ACC112 (cell line): ENCODE measurements at regions not wholly inside any gene's neighbourhood (a gene's known extent, or its start where the extent isn't known, plus 50 kb on each side); places are given as distances from the start of the nearest gene placed in this dataset.
"Not testable (repeated sequence)": the region's sequence is repeated elsewhere in the genome, so short reads cannot be mapped to it uniquely, and the experiment has no call there.

Experiments
- H2AFZ ChIP-seq: fragments of 200-600 bp; sonication (generic); one replicate; pipeline ENCODE4 v1.6.0; 2017; ENCODE audit warnings: antibody characterized with exemption, low read length; ENCODE audit not compliant: unreplicated experiment
- H3K27ac ChIP-seq: fragments of 200-600 bp; sonication (generic); 2 replicates; pipeline ENCODE4 v1.5.1; 2014; ENCODE audit warnings: low read depth, mild to moderate bottlenecking, antibody characterized with exemption, low read length, moderate library complexity
- H3K27me3 ChIP-seq: fragments of 200-600 bp; sonication (generic); 2 replicates; pipeline ENCODE4 v1.6.1; 2014; ENCODE audit warnings: mild to moderate bottlenecking, antibody characterized with exemption, low read length, moderate library complexity, mixed read lengths; ENCODE audit not compliant: insufficient read depth
- H3K36me3 ChIP-seq: fragments of 200-600 bp; sonication (generic); 2 replicates; pipeline ENCODE4 v1.6.1; 2016; ENCODE audit warnings: mild to moderate bottlenecking, antibody characterized with exemption, low read length, moderate library complexity, mixed read lengths; ENCODE audit not compliant: insufficient read depth
- H3K4me1 ChIP-seq: fragments of 200-600 bp; sonication (generic); one replicate; pipeline ENCODE4 v1.6.1; 2016; ENCODE audit warnings: low read length, mixed read lengths; ENCODE audit not compliant: insufficient read depth, unreplicated experiment, control insufficient read depth
- H3K4me3 ChIP-seq: fragments of 200-600 bp; sonication (generic); 2 replicates; pipeline ENCODE4 v1.5.1; 2014; ENCODE audit warnings: mild to moderate bottlenecking, low read depth, low read length
- H3K79me2 ChIP-seq: fragments of 200-600 bp; sonication (generic); one replicate; pipeline ENCODE4 v1.6.0; 2016; ENCODE audit warnings: low read length; ENCODE audit not compliant: control insufficient read depth, unreplicated experiment, insufficient read depth

DNA sequence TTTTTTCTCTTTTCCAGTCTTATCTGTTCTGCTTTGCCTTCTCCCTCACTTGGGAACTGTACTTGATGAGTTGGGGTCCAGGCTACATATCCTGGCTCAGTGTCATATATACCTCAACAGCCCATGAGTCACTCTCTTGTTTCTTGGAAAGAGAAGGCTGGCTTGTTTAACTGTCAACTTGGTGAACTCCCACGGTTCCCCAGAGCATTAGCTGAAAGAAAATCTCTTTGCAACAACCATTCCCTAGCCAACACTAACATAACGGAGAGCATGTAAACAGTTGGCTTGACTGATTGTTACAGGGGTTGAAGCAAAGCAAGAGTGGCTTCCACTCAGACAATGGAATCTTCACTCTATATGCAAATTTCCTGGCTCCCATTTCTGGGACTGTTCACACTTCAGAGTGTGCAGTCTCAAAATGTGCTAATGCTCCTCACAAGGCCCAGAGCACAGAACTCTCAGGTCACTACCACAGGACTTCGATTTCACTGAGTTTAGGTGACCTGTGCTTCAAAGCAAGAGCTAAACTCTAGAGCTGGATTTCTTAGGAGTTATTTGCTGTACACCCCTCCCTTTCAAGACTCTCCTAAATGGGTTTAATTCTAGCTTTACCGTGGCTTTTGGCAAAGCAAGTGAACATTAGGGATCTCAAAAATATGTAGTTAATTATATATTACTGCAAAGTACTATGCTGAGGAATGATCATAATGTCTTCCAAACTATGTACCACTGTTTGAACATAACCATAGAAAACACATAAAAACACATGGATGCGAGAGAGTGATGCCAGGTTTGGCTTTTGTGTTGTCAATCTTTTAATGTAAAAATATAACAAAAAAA, 609.8 kb downstream of the RFPL4B start:
- Histone ChIP-seq H3K4me3 (no peak overlapping the region), H3K27me3 (no peaks in the 10 kb centered on the region), H3K36me3 (no peaks in the 10 kb centered on the region), H3K79me2 (no peaks in the 10 kb centered on the region), H3K27ac (no peak overlapping the region), H2AFZ (no peak overlapping the region), H3K4me1 (peaks cover 14% of the 10 kb centered on the region)

DNA sequence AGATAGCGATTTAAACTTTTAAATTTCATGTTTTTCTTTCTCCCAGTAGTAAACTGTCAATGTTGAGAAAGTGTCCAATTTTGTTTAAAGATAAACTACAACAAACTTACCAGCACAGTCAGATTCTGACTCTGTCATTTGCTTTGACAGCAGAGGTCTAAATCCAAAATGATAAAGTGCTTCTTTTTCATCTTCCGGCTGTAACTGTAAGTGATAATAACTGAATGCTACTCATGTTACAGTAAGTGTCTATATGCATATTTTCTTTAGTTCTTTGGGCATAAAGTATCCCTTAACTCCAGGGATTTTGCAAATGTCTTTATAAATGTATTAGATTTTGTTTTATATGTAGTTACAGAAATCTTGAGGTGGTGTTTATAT, 610.4 kb downstream of the RFPL4B start:
- H3K36me3 ChIP-seq: no peaks in the 10 kb centered on the region
- peaks cover 14% of the 10 kb centered on the region for H3K4me1 ChIP-seq
- H2AFZ ChIP-seq: no peak overlapping the region
- H3K79me2 ChIP-seq: no peaks in the 10 kb centered on the region
- H3K4me3 ChIP-seq: no peak overlapping the region
- no peak overlapping the region for H3K27ac ChIP-seq
- no peaks in the 10 kb centered on the region for H3K27me3 ChIP-seq

DNA sequence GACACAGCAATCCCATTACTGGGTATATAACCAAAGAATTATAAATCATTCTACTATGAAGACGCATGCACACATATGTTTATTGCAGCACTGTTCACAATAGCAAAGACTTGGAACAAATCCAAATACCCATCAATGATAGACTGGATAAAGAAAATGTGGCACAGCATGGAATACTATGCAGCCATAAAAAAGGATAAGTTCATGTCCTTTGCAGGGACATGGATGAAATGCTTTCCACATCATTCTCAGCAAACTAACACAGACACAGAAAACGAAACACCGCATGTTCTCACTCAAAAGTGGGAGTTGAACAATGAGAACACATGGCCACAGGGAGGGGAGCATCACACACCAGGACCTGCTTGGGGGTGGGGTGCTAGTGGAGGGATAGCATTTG, 613.0 kb downstream of the RFPL4B start:
- peaks cover 14% of the 10 kb centered on the region for H3K4me1 ChIP-seq
- H3K27me3 ChIP-seq, H3K79me2 ChIP-seq, H2AFZ ChIP-seq, H3K4me3 ChIP-seq, H3K36me3 ChIP-seq, H3K27ac ChIP-seq: not testable (repeated sequence)

DNA sequence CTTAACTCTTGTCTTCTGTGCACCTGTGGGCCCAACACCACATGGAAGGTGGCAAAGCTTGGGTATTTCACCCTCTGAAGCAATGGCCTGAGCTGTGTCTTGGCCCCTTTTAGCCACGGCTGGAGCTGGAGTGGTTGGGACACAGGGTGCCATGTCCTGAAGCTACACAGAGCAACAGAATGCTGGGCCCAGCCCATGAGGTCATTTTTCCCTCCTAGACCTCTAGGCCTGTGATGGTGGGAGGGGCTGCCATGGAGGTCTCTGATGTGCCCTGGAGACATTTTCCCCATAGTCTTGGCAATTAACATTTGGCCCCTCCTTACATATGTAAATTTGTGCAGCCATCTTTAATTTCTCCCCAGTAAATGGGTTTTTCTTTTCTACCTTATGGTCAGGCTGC, 620.8 kb downstream of the RFPL4B start:
- Histone ChIP-seq H3K36me3 (no peaks in the 10 kb centered on the region), H3K27ac (no peak overlapping the region), H2AFZ (no peak overlapping the region), H3K79me2 (no peaks in the 10 kb centered on the region), H3K27me3 (no peaks in the 10 kb centered on the region), H3K4me3 (no peak overlapping the region), H3K4me1 (no peaks in the 10 kb centered on the region)

DNA sequence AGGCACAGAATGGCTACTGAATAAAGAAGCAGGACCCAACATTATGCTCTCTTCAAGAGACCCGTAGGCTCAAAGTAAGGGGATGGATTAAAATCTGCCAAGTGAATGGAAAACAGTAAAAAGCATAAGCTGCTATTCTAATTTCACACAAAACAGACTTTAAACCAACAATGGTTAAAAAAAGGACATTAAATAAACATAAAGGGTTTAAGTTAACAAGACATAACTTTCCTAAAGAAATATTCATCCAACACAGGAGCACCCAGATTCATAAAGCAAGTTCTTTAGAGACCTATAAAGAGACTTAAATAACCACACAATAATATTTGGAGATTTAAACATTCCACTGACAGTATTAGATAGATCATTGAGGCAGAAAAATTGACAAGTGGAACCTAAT, 624.5 kb downstream of the RFPL4B start:
- no peak overlapping the region for H2AFZ ChIP-seq
- H3K27me3 ChIP-seq: no peaks in the 10 kb centered on the region
- H3K4me1 ChIP-seq: no peaks in the 10 kb centered on the region
- H3K36me3 ChIP-seq: no peaks in the 10 kb centered on the region
- no peak overlapping the region for H3K4me3 ChIP-seq
- H3K79me2 ChIP-seq: no peaks in the 10 kb centered on the region
- no peak overlapping the region for H3K27ac ChIP-seq

DNA sequence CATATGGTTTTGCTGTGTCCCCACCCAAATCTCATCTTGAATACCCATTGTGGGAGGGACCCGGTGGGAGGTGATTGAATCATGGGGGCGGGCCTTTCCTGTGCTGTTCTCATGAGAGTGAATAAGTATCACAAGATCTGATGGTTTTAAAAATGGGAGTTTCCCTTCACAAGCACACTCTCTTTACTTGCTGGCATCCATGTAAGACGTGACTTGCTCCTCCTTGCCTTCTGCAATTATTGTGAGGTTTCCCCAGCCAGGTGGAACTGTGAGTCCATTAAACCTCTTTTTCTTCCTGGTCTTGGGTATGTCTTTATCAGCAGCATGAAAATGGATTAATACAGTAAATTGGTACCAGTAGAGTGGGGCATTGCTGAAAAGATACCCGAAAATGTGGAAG, 627.8 kb downstream of the RFPL4B start:
- H3K4me3 ChIP-seq, H2AFZ ChIP-seq, H3K27ac ChIP-seq, H3K79me2 ChIP-seq, H3K36me3 ChIP-seq, H3K4me1 ChIP-seq, H3K27me3 ChIP-seq: not testable (repeated sequence)

DNA sequence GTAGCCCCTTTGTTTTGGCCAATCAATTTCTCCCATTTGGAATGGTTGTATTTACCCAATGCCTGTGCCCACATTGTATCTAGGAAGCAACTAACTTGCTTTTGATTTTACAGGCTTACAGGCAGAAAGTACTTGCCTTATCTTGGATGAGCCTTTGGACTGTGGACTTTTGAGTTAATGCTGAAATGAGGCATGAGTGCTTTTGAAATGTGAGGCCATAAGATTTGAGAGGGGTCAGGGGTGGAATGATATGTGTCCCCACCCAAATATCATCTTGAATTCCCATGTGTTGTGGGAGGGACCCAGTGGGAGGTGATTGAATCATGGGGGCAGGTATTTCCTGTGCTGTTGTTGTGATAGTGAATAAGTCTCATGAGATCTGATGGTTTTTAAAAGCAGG, 629.4 kb downstream of the RFPL4B start:
- H3K27me3 ChIP-seq, H3K4me3 ChIP-seq, H2AFZ ChIP-seq, H3K36me3 ChIP-seq, H3K27ac ChIP-seq, H3K79me2 ChIP-seq: not testable (repeated sequence)
- H3K4me1 ChIP-seq: peaks cover 20% of the 10 kb centered on the region

DNA sequence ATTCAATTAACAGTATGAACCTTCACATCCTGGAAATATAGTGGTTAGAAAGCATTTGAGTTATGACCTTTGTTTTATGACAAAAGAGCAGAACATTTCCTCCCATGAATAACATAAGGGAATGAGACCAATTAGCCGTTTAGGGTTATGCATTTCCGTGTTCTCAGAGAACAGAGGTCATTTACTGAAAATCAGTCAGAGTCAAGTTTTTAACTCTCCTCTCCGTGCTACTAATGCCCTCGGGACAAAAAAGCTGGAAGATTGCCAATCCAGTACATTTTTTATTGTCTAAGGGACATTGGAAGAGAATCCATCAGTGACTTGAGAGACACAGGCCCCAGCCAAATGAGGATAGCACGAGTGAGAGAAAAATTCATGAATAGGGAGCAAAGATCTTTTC, 632.7 kb downstream of the RFPL4B start:
- Histone ChIP-seq H3K79me2 (no peaks in the 10 kb centered on the region), H3K36me3 (no peaks in the 10 kb centered on the region), H3K27ac (peak overlapping the region; percentile 55), H2AFZ (peak overlapping the region; percentile 65), H3K27me3 (no peaks in the 10 kb centered on the region), H3K4me1 (peaks cover 33% of the 10 kb centered on the region), H3K4me3 (peak overlapping the region; percentile 43; the same call in 1 of the 2 replicates)

DNA sequence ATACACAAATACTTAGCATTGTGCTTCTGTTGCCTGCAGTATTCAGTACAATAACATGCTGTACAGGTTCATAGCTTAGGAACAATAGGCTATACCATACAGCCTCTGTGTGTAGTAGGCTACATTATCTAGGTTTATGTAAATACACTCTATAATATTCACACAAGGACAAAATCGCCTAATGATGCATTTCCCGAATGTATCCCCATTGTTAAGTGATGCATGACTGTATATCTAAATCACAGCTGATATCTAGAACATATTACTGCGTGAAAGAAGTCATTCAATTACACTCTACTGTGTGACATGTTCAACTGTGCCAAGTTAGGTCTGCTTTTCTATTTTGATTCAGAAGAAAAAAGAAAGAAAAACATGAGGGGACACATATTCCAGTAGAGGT, 633.5 kb downstream of the RFPL4B start:
- Histone ChIP-seq H3K4me1 (peaks cover 33% of the 10 kb centered on the region), H3K36me3 (no peaks in the 10 kb centered on the region), H3K27me3 (no peaks in the 10 kb centered on the region), H3K4me3 (no peak overlapping the region), H3K79me2 (no peaks in the 10 kb centered on the region), H2AFZ (no peak overlapping the region), H3K27ac (no peak overlapping the region)

DNA sequence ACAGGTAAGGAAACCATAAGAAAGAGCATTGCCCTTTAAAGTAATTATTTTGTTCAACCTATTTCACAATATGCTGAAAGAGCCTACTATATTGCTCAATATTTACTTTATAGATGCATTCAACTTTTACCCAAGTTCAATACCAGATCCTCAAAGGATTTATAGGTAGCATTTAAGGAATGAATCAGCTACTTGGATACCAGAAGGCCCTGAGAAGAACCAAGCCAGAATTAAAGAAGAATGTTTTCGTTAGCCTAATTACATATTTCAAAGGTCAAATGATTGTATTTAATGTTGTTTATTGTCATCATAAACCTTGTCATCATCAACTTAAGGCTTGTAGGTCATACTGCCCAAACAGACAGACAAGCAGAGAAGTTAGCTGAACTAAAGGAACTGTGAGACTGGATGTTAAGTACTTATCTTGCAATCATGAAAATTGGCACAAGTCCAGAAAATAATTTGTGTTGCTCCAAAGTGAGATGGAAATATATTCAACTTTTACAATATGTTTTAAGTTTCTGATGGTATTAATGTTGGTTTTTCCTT, 636.7 kb downstream of the RFPL4B start:
- H3K36me3 ChIP-seq: no peaks in the 10 kb centered on the region
- no peak overlapping the region; the same call in 1 of the 2 replicates for H3K4me3 ChIP-seq
- H3K4me1 ChIP-seq: peaks cover 33% of the 10 kb centered on the region
- peak overlapping the region; percentile 21 for H3K27ac ChIP-seq
- H3K79me2 ChIP-seq: no peaks in the 10 kb centered on the region
- H2AFZ ChIP-seq: no peak overlapping the region
- no peaks in the 10 kb centered on the region for H3K27me3 ChIP-seq

DNA sequence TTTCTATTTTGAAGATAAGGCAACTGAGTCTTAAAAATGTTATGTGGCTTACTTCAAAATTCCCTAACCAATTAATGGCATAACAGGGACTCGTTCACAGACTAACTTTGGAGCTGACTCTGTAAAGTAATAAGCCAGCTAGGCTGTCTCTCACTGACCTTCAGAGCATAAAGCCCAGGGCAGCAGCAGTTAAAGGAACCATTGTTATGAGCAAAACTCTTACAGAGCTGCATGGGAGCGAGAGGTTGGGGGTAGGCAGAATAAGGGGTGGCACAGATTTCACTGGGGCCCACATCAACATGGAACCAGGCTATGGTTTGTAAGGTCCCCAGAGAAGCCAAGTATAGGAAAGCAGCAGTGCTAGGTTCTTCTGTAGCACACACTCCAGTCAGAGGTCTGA, 637.8 kb downstream of the RFPL4B start:
- Histone ChIP-seq H2AFZ (no peak overlapping the region), H3K27me3 (no peaks in the 10 kb centered on the region), H3K27ac (no peak overlapping the region), H3K79me2 (no peaks in the 10 kb centered on the region), H3K36me3 (no peaks in the 10 kb centered on the region), H3K4me1 (peaks cover 24% of the 10 kb centered on the region), H3K4me3 (no peak overlapping the region)
